ENCODE measurements at regions not wholly inside any gene's neighbourhood (a gene's known extent, or its start where the extent isn't known, plus 50 kb on each side); places are given as distances from the start of the nearest gene placed in this dataset.

DNA sequence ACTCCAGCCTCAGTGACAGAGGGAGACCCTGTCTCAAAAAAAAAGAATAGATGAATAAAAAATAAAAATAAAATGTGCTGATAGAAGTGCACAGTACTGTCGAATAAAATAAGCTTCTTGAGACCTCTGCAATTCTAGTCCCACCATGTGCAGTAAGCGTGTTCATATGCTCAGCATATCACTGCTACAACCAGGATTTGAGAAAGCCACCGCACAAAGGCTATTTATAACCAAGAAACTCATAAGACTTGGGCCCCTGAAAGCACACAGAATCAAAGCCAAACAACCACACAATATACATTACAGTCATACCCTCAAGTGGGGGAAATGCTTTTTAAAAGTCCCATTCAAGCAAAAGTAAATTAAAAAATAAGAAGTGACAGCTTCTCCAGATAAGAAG is 56.5 kb upstream of the FXR1 start:
- TF ChIP-seq, protein P1, sequence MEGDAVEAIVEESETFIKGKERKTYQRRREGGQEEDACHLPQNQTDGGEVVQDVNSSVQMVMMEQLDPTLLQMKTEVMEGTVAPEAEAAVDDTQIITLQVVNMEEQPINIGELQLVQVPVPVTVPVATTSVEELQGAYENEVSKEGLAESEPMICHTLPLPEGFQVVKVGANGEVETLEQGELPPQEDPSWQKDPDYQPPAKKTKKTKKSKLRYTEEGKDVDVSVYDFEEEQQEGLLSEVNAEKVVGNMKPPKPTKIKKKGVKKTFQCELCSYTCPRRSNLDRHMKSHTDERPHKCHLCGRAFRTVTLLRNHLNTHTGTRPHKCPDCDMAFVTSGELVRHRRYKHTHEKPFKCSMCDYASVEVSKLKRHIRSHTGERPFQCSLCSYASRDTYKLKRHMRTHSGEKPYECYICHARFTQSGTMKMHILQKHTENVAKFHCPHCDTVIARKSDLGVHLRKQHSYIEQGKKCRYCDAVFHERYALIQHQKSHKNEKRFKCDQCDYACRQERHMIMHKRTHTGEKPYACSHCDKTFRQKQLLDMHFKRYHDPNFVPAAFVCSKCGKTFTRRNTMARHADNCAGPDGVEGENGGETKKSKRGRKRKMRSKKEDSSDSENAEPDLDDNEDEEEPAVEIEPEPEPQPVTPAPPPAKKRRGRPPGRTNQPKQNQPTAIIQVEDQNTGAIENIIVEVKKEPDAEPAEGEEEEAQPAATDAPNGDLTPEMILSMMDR (IDR thresholded peaks at IDR 0.05; ENCODE audit: low read depth, low read length): no peak
- no peak for TF ChIP-seq EZH2phosphoT487 (IDR thresholded peaks at IDR 0.05; ENCODE audit: low read depth)
